Heart left ventricle (tissue), 16 donors: ENCODE measurements at regions not wholly inside any gene's neighbourhood (a gene's known extent, or its start where the extent isn't known, plus 50 kb on each side); places are given as distances from the start of the nearest gene placed in this dataset.

Experiments used
- ATAC-seq, 4 donors: fragments of 200-7000 bp; cut with Tn5 transposase; one replicate each; pipeline ENCODE4 v1.9.1; 2020 to 2022; ENCODE audit warnings: moderate library complexity in 4 of 4, mild to moderate bottlenecking in 3 of 4, moderate number of reproducible peaks in 1 of 4
- DNase-seq, 5 donors: peaks; one replicate each; pipeline ENCODE4 v3.0.0-alpha.2; 2020
- H3K27ac ChIP-seq, 12 donors: fragments of 200-600 bp; sonication (generic) in 4 of 12; one replicate each; pipeline versions ENCODE4 v1.5.0 to v1.8.0; 2016 to 2022; ENCODE audit warnings: mild to moderate bottlenecking in 2 of 12
- H3K27me3 ChIP-seq, 9 donors: fragments of 200-600 bp; sonication (generic) in 2 of 9; one replicate each; pipeline versions ENCODE4 v1.5.1 to v1.8.0; 2016 to 2022; ENCODE audit warnings: mild to moderate bottlenecking in 3 of 9
- H3K36me3 ChIP-seq, 9 donors: fragments of 200-600 bp; sonication (generic) in 2 of 9; one replicate each; pipeline versions ENCODE4 v1.5.0 to v1.8.0; 2018 to 2022; ENCODE audit warnings: mild to moderate bottlenecking in 2 of 9
- H3K4me1 ChIP-seq, 12 donors: fragments of 200-600 bp; sonication (generic) in 4 of 12; one replicate each; pipeline versions ENCODE4 v1.5.0 to v1.8.0; 2016 to 2022; ENCODE audit warnings: mild to moderate bottlenecking in 3 of 12
- H3K4me3 ChIP-seq, 12 donors: fragments of 200-600 bp; sonication (generic) in 4 of 12; one replicate each; pipeline versions ENCODE4 v1.5.0 to v1.8.0; 2017 to 2022; ENCODE audit warnings: mild to moderate bottlenecking in 9 of 12, moderate library complexity in 4 of 12
- H3K9me3 ChIP-seq, 12 donors: fragments of 200-600 bp; sonication (generic) in 4 of 12; one replicate each; pipeline versions ENCODE4 v1.5.0 to v1.8.0; 2016 to 2022; ENCODE audit warnings: mild to moderate bottlenecking in 1 of 12
- POLR2A ChIP-seq, 2 donors: fragments of 450-650 bp; IDR thresholded peaks; one replicate each; pipeline ENCODE4 v1.6.1; 2017; ENCODE audit warnings: antibody characterized with exemption in 2 of 2, mild to moderate bottlenecking in 2 of 2, moderate library complexity in 2 of 2
- WGBS, 4 donors: extraction: QIAGEN DNeasy Blood & Tissue Kit in 2 of 4; methylation state at CpG; one replicate each; pipeline versions ENCODE4 v1.1.5 to v1.1.7; 2013 to 2018; 5-methylcytosine and 5-hydroxymethylcytosine counted together
- intact Hi-C, 10 donors: fragments of 100-400 bp; cut with DNase I; formaldehyde crosslinking; loops; one replicate each; pipeline versions ENCODE4 v1.11.1 to v1.14.2; 2022
- TF ChIP-seq, protein P1 (sequence below), 12 donors: fragments of 200-600 bp; sonication (generic) in 4 of 12; IDR thresholded peaks; one replicate each; pipeline versions ENCODE4 v1.5.0 to v1.8.0; 2018 to 2022; ENCODE audit warnings: antibody characterized with exemption in 12 of 12, mild to moderate bottlenecking in 5 of 12
- donor health status: ischemic (EF 13 %, LVEDD 7.1; RV severe dilation, severe dysfunction).
- donor health status: healthy with polysubstance abuse.
- donor health status: DM: no; HTN: yes; CAD: no.
- donor health status: DM: no; HTN: no; CAD: no.
- donor health status: ischemic (EF 25% LVEDD 6.9; RV normal size, moderate dysfunction).
- donor health status: ischemic (EF 25% LVEDD 5.7; RV mildly dilated, moderate dysfunction).
- donor health status: healthy.
- donor health status: DM: yes; HTN: yes; CAD: no.
- donor health status: ischemic (EF 35%, LVEDD 5.7; RV mildly dilated, moderate dysfunction).
- donor health status: nonischemic (EF 11% LVEDD 7.7; RV severe dilation, severe dysfunction).
- donor health status: DM: yes; HTN: yes; CAD: no.
- donor health status: PGD.
- donor health status: ischemic (EF 29% LVEDD 5.4; RV normal size, mild dysfunction).
- donor health status: nonischemic (EF 23%, LVEDD 6.1; RV moderate dilation, normal function).

DNA sequence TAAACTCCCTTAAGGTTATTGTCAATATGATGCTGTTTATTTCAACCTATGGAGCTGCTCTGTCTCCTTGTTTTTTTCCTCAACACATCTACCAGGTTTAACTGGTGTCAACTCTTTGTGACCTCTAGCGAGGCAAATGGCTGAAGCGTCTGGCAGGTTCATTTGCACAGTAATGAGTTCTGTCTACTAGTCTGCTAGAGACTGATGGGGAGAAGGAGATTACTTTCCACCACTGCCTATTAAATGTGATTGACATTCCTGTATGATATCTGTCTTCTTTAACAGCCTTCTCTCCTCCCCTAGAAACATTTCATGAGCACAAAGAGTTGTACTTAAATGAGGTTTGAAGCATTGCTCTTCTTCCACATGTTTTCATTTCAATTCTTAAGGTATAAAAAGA lies 253.7 kb downstream of the SLC6A15 start:
- 30 to 60% (median 47%) methylated on average over 2 of the region's 2 CpGs for WGBS, 4 donors
- ATAC-seq (no peak), DNase-seq (no peak)
- intact Hi-C loops: no loop called here
- H3K36me3 ChIP-seq: no peaks in the 10 kb centered on the region
- H3K9me3 ChIP-seq: no peaks in the 10 kb centered on the region
- TF ChIP-seq, protein P1, sequence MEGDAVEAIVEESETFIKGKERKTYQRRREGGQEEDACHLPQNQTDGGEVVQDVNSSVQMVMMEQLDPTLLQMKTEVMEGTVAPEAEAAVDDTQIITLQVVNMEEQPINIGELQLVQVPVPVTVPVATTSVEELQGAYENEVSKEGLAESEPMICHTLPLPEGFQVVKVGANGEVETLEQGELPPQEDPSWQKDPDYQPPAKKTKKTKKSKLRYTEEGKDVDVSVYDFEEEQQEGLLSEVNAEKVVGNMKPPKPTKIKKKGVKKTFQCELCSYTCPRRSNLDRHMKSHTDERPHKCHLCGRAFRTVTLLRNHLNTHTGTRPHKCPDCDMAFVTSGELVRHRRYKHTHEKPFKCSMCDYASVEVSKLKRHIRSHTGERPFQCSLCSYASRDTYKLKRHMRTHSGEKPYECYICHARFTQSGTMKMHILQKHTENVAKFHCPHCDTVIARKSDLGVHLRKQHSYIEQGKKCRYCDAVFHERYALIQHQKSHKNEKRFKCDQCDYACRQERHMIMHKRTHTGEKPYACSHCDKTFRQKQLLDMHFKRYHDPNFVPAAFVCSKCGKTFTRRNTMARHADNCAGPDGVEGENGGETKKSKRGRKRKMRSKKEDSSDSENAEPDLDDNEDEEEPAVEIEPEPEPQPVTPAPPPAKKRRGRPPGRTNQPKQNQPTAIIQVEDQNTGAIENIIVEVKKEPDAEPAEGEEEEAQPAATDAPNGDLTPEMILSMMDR (IDR thresholded peaks at IDR 0.05): no peak
- no peak for TF ChIP-seq POLR2A (IDR thresholded peaks at IDR 0.05)
- no peak overlapping the region for H3K4me3 ChIP-seq
- no peaks in the 10 kb centered on the region for H3K27me3 ChIP-seq
- H3K27ac ChIP-seq: no peak overlapping the region
- no peaks in the 10 kb centered on the region for H3K4me1 ChIP-seq

- Histone ChIP-seq H3K4me1 (no peaks in the 10 kb centered on the region), H3K4me3 (no peak overlapping the region), H3K27me3 (no peaks in the 10 kb centered on the region), H3K36me3 (no peaks in the 10 kb centered on the region), H3K9me3 (no peaks in the 10 kb centered on the region), H3K27ac (no peak overlapping the region)
- intact Hi-C loops: no loop called here
- ATAC-seq: no peak
- 41 to 53% (median 45%) methylated on average over 3 of the region's 3 CpGs for WGBS, 4 donors
- DNase-seq: no peak
- no peak for TF ChIP-seq POLR2A (IDR thresholded peaks at IDR 0.05)
- TF ChIP-seq, protein P1 (IDR thresholded peaks at IDR 0.05): no peak
Observed at GRCh38 chr12:84656705-84657104, 255.9 kb downstream of the SLC6A15 start.

DNA sequence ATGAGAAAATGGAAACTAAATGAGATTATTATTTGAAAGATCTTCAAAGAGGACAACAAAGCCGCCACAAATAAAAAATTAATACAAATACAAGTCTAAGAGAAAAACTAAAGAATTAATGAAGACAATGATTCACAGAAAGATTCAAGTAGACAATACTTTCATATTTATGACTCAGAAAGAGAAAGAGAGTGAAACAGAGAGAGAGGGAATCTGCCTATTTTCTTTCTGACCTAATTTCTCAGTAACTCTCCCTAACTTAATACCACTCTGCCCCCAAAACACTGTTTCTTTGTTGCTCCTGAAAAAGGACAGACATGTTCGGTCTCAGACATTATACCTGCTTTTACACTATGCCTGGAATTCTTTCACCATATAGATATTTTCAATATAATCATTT lies 259.1 kb downstream of the SLC6A15 start:
- no peak overlapping the region for H3K27ac ChIP-seq
- intact Hi-C loops: no loop called here
- ATAC-seq (no peak), DNase-seq (no peak)
- H3K36me3 ChIP-seq: no peaks in the 10 kb centered on the region
- H3K4me3 ChIP-seq: no peak overlapping the region
- TF ChIP-seq, protein P1 (IDR thresholded peaks at IDR 0.05): no peak
- TF ChIP-seq POLR2A (IDR thresholded peaks at IDR 0.05): no peak
- WGBS, 4 donors: 81 to 88% (median 86%) methylated on average over 2 of the region's 2 CpGs
- no peaks in the 10 kb centered on the region for H3K4me1 ChIP-seq
- H3K9me3 ChIP-seq: no peaks in the 10 kb centered on the region
- no peaks in the 10 kb centered on the region for H3K27me3 ChIP-seq

DNA sequence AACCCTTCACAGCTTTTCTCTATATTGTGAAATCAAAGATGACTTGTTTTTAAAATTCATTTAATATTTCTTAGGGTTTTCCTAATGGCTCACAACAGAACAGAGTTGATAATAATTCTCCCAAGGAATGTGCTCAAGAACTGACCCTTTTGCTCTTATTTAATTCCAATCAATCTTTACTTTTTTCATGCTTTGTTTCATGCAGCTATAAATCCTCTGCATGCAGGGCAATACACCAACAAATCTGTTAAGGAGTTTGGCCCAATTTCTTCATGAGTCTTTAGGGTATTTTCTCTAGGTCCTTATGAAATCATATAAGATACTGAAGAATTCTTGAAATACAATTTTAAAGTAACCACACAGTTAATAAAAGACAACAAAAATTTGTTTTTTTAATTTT lies 264.2 kb downstream of the SLC6A15 start:
- Histone ChIP-seq H3K4me1 (no peaks in the 10 kb centered on the region), H3K36me3 (no peaks in the 10 kb centered on the region), H3K27me3 (no peaks in the 10 kb centered on the region), H3K9me3 (no peaks in the 10 kb centered on the region), H3K27ac (no peak overlapping the region), H3K4me3 (no peak overlapping the region)
- intact Hi-C loops: no loop called here
- TF ChIP-seq, protein P1 (IDR thresholded peaks at IDR 0.05): no peak
- TF ChIP-seq POLR2A (IDR thresholded peaks at IDR 0.05): no peak
- no peak for DNase-seq
- ATAC-seq: no peak
